VCaP (cell line): ENCODE measurements at regions not wholly inside any gene's neighbourhood (a gene's known extent, or its start where the extent isn't known, plus 50 kb on each side); places are given as distances from the start of the nearest gene placed in this dataset.
A peak's percentile ranks its signal among the peaks of the same experiment; 100 is the strongest.

ENCODE experiments used
- H3K27ac ChIP-seq: fragments of 450-650 bp; 2 replicates; pipeline ENCODE4 v1.5.1; 2017
- TF ChIP-seq, protein P1 (sequence below): fragments of 450-650 bp; conservative IDR thresholded peaks from 2 replicates; pipeline ENCODE4 v1.5.1; 2017; ENCODE audit warnings: mild to moderate bottlenecking, moderate library complexity

DNA sequence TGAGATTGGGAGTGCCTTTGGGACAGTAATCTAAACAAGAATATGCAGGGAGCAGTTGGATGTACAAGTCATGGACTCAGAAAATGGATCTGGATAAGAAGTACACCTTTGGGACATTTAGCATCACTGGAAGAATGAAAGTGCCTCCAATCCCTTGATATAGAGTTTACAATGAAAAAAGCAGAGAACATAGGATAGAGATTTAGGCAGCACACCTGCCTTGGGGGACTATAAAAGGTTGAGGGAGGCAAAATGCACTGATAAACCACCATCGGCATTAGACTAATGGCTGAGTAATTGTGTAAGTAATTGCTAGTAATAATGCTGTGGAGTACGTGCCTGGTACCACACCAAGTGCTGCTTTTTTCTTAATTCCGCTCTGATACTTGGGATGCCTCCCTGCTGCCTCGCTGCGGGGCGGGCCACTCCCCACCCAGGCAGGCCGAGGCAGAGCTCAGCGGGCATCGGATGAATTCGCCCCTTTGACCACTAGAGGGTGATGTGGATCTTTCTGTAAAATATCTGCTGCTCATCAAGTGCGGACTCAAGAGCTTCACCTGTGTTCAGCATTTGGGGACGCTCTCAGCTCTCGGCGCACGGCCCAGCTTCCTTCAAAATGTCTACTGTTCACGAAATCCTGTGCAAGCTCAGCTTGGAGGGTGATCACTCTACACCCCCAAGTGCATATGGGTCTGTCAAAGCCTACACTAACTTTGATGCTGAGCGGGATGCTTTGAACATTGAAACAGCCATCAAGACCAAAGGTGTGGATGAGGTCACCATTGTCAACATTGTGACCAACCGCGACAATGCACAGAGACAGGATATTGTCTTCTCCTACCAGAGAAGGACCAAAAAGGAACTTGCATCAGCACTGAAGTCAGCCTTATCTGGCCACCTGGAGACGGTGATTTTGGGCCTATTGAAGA is 99.9 kb downstream of the ANKRD18B start:
- no peak overlapping the region for H3K27ac ChIP-seq
- TF ChIP-seq, protein P1, sequence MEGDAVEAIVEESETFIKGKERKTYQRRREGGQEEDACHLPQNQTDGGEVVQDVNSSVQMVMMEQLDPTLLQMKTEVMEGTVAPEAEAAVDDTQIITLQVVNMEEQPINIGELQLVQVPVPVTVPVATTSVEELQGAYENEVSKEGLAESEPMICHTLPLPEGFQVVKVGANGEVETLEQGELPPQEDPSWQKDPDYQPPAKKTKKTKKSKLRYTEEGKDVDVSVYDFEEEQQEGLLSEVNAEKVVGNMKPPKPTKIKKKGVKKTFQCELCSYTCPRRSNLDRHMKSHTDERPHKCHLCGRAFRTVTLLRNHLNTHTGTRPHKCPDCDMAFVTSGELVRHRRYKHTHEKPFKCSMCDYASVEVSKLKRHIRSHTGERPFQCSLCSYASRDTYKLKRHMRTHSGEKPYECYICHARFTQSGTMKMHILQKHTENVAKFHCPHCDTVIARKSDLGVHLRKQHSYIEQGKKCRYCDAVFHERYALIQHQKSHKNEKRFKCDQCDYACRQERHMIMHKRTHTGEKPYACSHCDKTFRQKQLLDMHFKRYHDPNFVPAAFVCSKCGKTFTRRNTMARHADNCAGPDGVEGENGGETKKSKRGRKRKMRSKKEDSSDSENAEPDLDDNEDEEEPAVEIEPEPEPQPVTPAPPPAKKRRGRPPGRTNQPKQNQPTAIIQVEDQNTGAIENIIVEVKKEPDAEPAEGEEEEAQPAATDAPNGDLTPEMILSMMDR, result peak; percentile 95

GRCh38 chr9:33628318-33628717 is 104.3 kb downstream of the ANKRD18B start:
- H3K27ac ChIP-seq, result peak overlapping the region; percentile 77

DNA sequence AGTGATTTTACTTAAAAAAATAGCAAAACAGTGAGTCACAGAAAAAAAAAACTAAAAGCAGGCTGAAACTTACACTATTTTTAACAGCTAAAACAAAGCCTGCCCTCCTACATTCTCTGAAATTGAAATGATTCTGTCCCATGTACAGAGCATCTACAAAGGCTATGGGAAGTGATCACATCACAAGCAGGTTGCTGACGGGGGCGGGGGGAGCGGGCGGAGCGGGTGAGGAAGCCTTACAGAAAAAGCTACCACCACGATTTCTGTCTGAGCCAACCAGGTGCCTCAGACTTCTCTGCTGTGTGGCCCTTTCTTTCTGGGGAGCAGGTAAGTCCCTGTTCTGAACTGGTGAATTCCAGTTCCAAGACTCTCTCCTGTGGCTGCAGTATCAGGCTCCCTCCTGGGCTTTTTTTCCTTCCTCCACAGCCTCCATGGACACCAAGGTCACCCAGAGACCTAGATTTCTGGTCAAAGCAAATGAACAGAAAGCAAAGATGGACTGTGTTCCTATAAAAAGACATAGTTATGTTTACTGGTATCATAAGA is 104.9 kb downstream of the ANKRD18B start:
- peak overlapping the region; percentile 77 for H3K27ac ChIP-seq
- TF ChIP-seq, protein P1, result no peak

DNA sequence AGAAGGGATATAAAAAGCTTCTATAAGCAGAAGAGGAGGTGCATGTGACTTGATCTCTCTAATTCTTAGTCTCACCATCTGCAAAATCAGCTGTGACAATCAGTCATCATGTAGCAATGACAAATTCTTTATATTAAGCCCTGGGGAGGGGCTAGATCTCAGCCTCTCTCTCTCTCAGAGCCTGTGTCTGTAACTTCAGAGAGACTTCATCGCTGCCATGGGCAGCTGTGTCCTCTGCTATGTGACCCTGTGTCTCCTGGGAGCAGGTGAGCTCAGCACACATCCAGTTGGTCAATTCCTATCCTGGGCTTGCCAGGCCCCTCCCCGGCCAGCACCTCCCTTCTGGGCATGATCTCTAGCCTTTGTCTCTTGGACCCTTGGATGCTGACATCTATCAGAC is 109.6 kb downstream of the ANKRD18B start:
- TF ChIP-seq, protein P1, result no peak
- H3K27ac ChIP-seq, result no peak overlapping the region

GRCh38 chr9:33637881-33638280 is 113.8 kb downstream of the ANKRD18B start:
- H3K27ac ChIP-seq, result no peak overlapping the region
- TF ChIP-seq, protein P1, result no peak

DNA sequence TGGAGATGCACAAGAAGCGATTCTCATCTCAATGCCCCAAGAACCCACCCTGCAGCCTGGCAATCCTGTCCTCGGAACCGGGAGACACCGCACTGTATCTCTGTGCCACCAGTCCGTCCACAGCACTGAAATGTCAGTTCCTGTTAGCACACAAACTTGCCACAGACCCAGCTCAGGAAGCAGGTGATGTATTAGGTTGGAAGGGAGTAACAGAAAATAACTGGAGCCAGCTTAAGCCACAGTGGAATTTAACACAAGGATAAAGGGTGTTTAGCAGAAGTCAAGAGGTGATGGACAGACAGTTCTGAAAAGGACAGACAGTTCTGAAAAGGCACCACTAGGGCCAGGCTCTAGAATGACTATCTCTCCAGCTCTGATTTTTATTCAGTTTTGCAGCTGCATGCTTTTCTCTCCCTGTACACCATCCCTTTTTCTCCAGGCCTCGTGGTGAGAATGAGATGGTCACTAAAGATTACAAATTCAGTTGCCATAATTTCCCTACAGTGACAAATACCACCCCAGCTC is 114.4 kb downstream of the ANKRD18B start:
- TF ChIP-seq, protein P1, result no peak
- no peak overlapping the region for H3K27ac ChIP-seq

- TF ChIP-seq, protein P1, result 0 out of 2 replicates have a peak, but pooled peaks have one; percentile 17
- no peak overlapping the region for H3K27ac ChIP-seq
Observed at GRCh38 chr9:33645706-33646105, 121.7 kb downstream of the ANKRD18B start.

DNA sequence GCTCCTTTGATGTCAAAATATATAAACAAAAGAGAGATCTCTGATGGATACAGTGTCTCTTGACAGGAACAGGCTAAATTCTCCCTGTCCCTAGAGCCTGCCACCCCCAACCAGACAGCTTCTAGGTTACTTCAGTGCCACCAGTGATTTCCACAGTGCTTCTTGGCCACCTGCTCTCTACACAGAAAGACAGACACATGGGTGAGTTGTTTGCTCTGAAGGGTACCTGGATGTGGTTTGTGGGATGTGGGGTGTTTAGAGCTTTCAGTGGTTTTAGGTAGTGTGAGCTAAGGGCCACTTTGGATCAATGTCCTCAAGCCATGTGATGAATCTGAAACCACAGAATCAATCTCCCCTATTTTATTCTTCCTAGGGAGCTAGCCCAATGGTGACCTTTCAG is 125.4 kb downstream of the ANKRD18B start:
- TF ChIP-seq, protein P1, result no peak
- H3K27ac ChIP-seq, result no peak overlapping the region
